BLaER1 treated with 17β-estradiol and CSF1 and Interleukin-3, amounts not matched to agents 10 nM and 100 nM (cell line): ENCODE measurements at regions not wholly inside any gene's neighbourhood (a gene's known extent, or its start where the extent isn't known, plus 50 kb on each side); places are given as distances from the start of the nearest gene placed in this dataset.

ENCODE experiments used
- H3K27ac ChIP-seq, 11 experiments: shearing (Covaris generic); formaldehyde crosslinking; 2 replicates each; pipeline ENCODE4 v1.8.1; 2022
- H3K27me3 ChIP-seq, 11 experiments: shearing (Covaris generic); formaldehyde crosslinking; 2 replicates each; pipeline ENCODE4 v1.8.1; 2022
- H3K36me3 ChIP-seq, 11 experiments: shearing (Covaris generic); formaldehyde crosslinking; 2 replicates each; pipeline ENCODE4 v1.8.1; 2022
- H3K4me1 ChIP-seq, 10 experiments: shearing (Covaris generic); formaldehyde crosslinking; 2 replicates each; pipeline ENCODE4 v1.8.1; 2022
- H3K4me2 ChIP-seq, 11 experiments: shearing (Covaris generic); formaldehyde crosslinking; 2 replicates each; pipeline ENCODE4 v1.8.1; 2022
- H3K4me3 ChIP-seq, 10 experiments: shearing (Covaris generic); formaldehyde crosslinking; 2 replicates each; pipeline ENCODE4 v1.8.1; 2022
- H3K9ac ChIP-seq, 11 experiments: shearing (Covaris generic); formaldehyde crosslinking; 2 replicates each; pipeline ENCODE4 v1.8.1; 2022
- H3K9me3 ChIP-seq, 11 experiments: shearing (Covaris generic); formaldehyde crosslinking; replicated peaks in 1 of 11; 2 replicates each; pipeline ENCODE4 v1.8.1; 2022
- H4K20me1 ChIP-seq, 11 experiments: shearing (Covaris generic); formaldehyde crosslinking; 2 replicates each; pipeline ENCODE4 v1.8.1; 2022
- Cebpa-rat ChIP-seq, 11 experiments: shearing (Covaris generic); IDR thresholded peaks; 2 replicates each; pipeline ENCODE4 v1.8.1; 2022

DNA sequence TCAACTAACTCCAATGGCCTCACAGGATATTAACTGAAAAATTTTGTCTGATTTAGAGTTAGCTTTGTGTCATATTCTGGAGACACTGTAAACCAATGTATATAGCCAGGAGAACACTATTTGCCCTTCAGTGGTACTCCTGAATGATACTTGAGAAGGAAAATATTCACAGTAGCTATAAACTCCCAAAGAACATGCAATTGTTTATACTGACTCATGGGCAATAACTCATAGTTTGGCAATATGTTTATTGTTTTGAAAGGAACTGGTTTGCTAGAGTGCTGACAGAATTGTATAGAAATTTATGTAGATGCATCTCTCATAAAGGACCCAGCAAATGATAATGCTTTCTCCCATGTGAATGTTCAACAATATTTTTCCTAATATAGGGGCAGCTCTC lies 537.6 kb downstream of the PLOD2 start:
- no peaks in the 10 kb centered on the region for H3K9me3 ChIP-seq
- H3K9ac ChIP-seq: no peak overlapping the region
- H3K4me1 ChIP-seq: no peaks in the 10 kb centered on the region
- no peak overlapping the region for H3K27ac ChIP-seq
- TF ChIP-seq Cebpa-rat (IDR thresholded peaks at IDR 0.05): no peak
- H3K27me3 ChIP-seq: no peaks in the 10 kb centered on the region
- H3K4me3 ChIP-seq: no peak overlapping the region
- no peak overlapping the region for H3K4me2 ChIP-seq
- no peaks in the 10 kb centered on the region for H3K36me3 ChIP-seq
- no peaks in the 10 kb centered on the region for H4K20me1 ChIP-seq

DNA sequence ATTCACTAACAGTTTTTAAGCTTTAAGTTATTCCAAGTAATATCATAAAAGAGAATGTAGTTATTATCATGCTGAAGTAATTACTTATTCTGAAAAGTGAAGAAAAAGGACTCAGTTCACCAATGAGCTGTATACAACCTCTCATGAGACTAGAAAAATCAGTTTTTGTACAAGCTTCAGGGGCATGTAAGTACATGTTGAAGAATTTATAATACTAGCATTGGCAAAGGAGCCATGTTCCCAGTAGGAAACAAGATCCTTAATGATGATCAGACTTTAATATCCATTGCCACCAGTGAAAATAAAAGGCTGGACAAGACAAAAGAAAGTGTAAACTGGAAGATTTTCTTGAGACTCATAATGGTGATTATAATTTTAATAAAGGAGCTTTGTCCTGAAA lies 532.8 kb downstream of the PLOD2 start:
- H3K27ac ChIP-seq: no peak overlapping the region

DNA sequence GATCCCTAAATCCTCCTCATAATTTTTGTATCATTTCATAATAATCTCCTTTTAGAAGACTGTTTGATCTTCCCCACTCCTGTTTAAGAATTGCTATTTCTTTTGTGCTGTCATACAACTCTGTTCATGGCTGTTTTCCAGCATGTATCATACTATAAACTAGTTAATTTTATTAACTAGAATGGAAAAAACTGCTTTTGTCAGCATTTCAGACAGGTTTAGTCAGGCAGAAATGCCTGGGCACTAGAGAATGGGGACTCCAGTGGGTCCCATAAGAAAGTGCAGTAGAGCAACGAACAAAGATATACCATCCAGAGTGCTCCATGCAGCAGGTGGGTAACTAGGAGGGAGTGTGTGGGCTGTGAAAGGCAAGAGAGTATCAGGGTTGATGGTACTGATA lies 523.9 kb downstream of the PLOD2 start:
- H4K20me1 ChIP-seq: no peaks in the 10 kb centered on the region
- H3K4me1 ChIP-seq: no peaks in the 10 kb centered on the region
- TF ChIP-seq Cebpa-rat (IDR thresholded peaks at IDR 0.05): no peak
- no peak overlapping the region for H3K27ac ChIP-seq
- H3K4me3 ChIP-seq: no peak overlapping the region
- H3K4me2 ChIP-seq: no peak overlapping the region
- H3K27me3 ChIP-seq: no peaks in the 10 kb centered on the region
- no peaks in the 10 kb centered on the region for H3K36me3 ChIP-seq
- peaks cover 0 to 9% (median 0%) of the 10 kb centered on the region in 11 experiments; a peak in 2 of 22 replicates for H3K9me3 ChIP-seq
- H3K9ac ChIP-seq: no peak overlapping the region

More for the DNA sequence above, 532.8 kb downstream of the PLOD2 start:
- Histone ChIP-seq H3K4me3 (no peak overlapping the region), H3K9ac (no peak overlapping the region), H3K36me3 (no peaks in the 10 kb centered on the region), H3K9me3 (peaks cover 5 to 28% (median 10%) of the 10 kb centered on the region in 11 experiments; a peak in 19 of 22 replicates), H3K4me1 (no peaks in the 10 kb centered on the region), H4K20me1 (no peaks in the 10 kb centered on the region), H3K4me2 (no peak overlapping the region), H3K27me3 (no peaks in the 10 kb centered on the region)
- no peak for TF ChIP-seq Cebpa-rat (IDR thresholded peaks at IDR 0.05)

DNA sequence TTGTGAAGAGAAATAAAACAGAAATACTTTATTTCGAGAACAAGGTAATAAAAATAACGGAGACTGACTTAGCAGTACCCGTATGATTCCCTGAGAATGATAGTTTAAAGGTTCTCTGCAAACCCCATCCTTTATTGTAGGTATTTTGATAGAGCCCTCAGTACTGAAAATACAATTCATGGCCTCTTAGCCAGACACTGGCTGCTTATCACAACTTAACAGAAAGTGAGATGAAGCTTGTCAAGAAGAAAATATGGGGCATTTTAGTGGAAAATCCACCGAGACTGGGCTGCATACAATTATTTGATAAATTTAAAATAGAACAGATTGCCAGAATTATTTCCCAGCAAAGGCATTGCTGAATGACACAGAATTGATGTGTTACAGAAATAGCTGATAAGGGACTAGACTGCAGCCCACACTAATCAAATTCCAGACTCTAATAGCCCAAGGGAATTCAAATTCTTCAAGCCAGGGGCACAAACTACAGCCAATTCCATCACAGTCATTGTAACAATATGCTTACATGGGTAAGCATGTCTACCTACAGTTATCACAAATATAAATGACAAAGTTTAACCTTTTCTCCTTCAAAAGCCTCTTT lies 521.9 kb downstream of the PLOD2 start:
- no peak overlapping the region for H3K9ac ChIP-seq
- H3K4me3 ChIP-seq: no peak overlapping the region
- no peaks in the 10 kb centered on the region for H3K36me3 ChIP-seq
- no peak overlapping the region for H3K27ac ChIP-seq
- no peaks in the 10 kb centered on the region for H4K20me1 ChIP-seq
- H3K9me3 ChIP-seq: no peaks in the 10 kb centered on the region
- no peak for TF ChIP-seq Cebpa-rat (IDR thresholded peaks at IDR 0.05)
- no peak overlapping the region for H3K4me2 ChIP-seq
- H3K4me1 ChIP-seq: no peaks in the 10 kb centered on the region
- H3K27me3 ChIP-seq: no peaks in the 10 kb centered on the region

DNA sequence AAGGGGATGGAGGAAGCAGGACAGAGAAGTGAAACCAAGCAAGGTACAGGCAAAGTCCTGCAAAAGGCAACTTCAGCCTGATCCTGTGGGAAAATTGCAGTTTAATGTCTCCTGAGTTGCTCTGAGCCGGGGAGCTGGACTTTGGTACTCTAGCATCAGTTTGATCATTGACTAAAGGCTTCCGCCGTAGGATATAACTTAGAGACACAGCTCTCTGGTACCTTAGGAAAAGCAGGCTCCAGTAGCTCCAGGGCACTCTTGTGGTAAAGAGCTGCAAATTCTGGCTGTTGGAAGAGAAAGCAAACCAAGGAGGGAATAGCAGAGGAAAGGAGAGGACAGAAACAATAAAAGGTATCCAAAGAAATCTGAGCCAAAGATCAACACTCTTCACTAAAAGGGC lies 521.1 kb downstream of the PLOD2 start:
- Histone ChIP-seq H3K4me3 (no peak overlapping the region), H3K27ac (no peak overlapping the region), H3K27me3 (no peaks in the 10 kb centered on the region), H3K4me2 (no peak overlapping the region), H3K4me1 (no peaks in the 10 kb centered on the region), H4K20me1 (no peaks in the 10 kb centered on the region), H3K9ac (no peak overlapping the region), H3K36me3 (no peaks in the 10 kb centered on the region), H3K9me3 (no peaks in the 10 kb centered on the region)
- no peak for TF ChIP-seq Cebpa-rat (IDR thresholded peaks at IDR 0.05)

DNA sequence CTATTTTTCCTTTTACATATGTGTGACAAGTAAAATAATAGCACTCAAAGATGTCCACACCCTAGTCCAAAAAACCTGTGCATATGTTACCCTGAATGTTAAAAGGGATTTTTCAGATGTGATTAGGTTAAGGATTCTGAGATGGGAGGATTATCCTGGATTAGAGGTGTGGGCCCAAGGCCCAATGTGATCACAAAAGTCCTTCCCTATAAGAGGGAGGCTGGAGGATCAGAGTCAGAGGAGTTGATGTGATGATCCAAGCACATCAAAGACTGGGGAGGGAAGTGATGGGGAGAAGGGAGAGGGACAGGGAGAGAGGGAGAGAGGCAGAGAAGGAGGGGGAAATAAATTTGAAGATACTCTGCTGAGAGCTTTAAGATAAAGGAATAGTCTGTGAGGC lies 512.6 kb downstream of the PLOD2 start:
- H3K27ac ChIP-seq: no peak overlapping the region
- no peak for TF ChIP-seq Cebpa-rat (IDR thresholded peaks at IDR 0.05)
- H3K4me3 ChIP-seq: no peak overlapping the region
- no peaks in the 10 kb centered on the region for H3K36me3 ChIP-seq
- H3K4me2 ChIP-seq: no peak overlapping the region
- H3K9me3 ChIP-seq: no peaks in the 10 kb centered on the region
- no peaks in the 10 kb centered on the region for H3K4me1 ChIP-seq
- H4K20me1 ChIP-seq: no peaks in the 10 kb centered on the region
- no peaks in the 10 kb centered on the region for H3K27me3 ChIP-seq
- no peak overlapping the region for H3K9ac ChIP-seq

DNA sequence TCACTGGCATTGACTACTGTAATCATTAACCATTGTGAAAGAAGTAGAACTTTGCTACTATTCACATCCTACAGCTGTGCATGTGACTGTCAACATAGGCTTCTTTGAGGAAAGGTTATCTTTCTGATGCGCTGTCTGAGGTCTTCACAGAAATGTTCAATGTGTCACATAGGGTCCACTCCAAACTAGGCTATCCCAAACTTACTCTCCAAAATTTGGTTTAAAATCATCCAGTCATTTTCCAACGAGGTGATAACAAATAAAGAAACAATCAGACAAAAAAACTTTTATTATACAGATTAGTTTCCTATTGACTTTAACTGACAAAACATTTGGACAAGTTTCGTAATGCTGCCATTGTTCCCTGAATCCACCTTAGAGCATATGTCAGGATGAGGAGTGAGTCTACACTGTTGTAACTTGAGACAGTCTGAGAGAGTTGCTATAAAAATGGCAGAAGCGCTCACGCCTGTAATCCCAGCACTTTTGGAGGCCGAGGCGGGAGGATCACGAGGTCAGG lies 511.6 kb downstream of the PLOD2 start:
- no peak overlapping the region for H3K4me3 ChIP-seq
- no peak overlapping the region for H3K9ac ChIP-seq
- no peaks in the 10 kb centered on the region for H4K20me1 ChIP-seq
- H3K27ac ChIP-seq: no peak overlapping the region
- no peaks in the 10 kb centered on the region for H3K9me3 ChIP-seq
- H3K4me1 ChIP-seq: no peaks in the 10 kb centered on the region
- H3K36me3 ChIP-seq: no peaks in the 10 kb centered on the region
- no peak overlapping the region for H3K4me2 ChIP-seq
- H3K27me3 ChIP-seq: no peaks in the 10 kb centered on the region
- no peak for TF ChIP-seq Cebpa-rat (IDR thresholded peaks at IDR 0.05)

DNA sequence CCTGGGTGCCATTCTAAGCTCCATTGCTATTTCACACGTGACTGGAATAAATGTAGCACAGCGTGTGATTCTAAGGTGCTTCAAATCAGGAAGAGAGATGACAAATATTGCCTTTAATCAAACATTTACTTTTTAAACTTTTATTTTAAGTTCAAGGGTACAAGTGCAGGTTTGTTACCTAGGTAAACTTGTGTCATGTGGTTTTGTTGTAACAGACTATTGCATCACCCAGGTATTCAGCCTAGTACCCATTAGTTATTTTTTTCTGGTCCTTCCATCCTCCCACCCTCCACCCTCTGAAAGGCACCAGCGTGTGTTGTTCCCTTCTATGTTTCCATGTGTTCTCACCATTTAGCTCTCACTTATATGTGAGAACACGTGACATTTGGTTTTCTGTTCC lies 510.8 kb downstream of the PLOD2 start:
- Histone ChIP-seq H3K4me2 (no peak overlapping the region), H3K9me3 (no peaks in the 10 kb centered on the region), H3K9ac (no peak overlapping the region), H4K20me1 (no peaks in the 10 kb centered on the region), H3K36me3 (no peaks in the 10 kb centered on the region), H3K4me1 (no peaks in the 10 kb centered on the region), H3K27ac (no peak overlapping the region), H3K27me3 (no peaks in the 10 kb centered on the region), H3K4me3 (no peak overlapping the region)
- TF ChIP-seq Cebpa-rat (IDR thresholded peaks at IDR 0.05): no peak

DNA sequence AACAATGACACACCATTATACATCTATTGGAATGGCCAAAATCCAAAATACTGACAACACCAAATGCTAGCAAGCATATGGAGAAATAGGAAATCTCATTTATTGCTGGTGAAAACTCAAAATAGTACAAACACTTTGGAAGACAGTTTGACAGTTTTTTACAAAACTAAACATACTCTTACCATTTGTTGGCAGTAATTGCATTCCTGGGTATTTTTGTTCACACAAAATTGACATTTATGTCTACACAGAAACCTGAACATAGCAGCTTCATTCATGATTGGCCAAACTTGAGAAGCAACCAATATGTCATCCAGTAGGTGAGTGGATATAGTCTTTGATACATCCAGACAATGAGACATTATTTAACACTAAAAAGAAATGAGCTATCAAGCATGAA lies 489.9 kb downstream of the PLOD2 start:
- H3K27me3 ChIP-seq: no peaks in the 10 kb centered on the region
- no peak overlapping the region for H3K27ac ChIP-seq
- no peak overlapping the region for H3K9ac ChIP-seq
- no peak for TF ChIP-seq Cebpa-rat (IDR thresholded peaks at IDR 0.05)
- H4K20me1 ChIP-seq: no peaks in the 10 kb centered on the region
- no peaks in the 10 kb centered on the region for H3K9me3 ChIP-seq
- H3K4me3 ChIP-seq: no peak overlapping the region
- H3K4me2 ChIP-seq: no peak overlapping the region
- H3K36me3 ChIP-seq: no peaks in the 10 kb centered on the region
- H3K4me1 ChIP-seq: no peaks in the 10 kb centered on the region

DNA sequence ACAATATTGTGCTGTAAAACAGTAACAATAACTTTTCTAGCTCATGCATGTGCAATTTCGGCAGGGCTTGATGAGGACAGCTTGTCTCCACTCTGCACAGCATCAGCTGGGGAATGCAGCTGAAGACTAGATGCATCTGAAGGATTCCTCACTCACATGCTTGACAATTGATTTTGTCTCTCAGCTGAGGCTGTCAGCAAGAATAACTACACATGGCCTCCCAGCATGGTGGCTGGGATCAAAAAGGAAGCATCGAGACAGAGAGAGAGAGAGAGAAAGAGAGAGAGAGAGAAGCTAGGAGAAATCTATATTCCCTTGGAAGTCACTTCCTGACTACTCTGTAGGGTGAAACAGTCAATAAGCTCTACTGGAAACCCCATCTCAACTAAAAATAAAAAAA lies 487.1 kb downstream of the PLOD2 start:
- no peak for TF ChIP-seq Cebpa-rat (IDR thresholded peaks at IDR 0.05)
- Histone ChIP-seq H3K27ac (no peak overlapping the region), H3K4me3 (no peak overlapping the region), H3K4me1 (no peaks in the 10 kb centered on the region), H3K4me2 (no peak overlapping the region), H3K9ac (no peak overlapping the region), H3K9me3 (no peaks in the 10 kb centered on the region), H4K20me1 (no peaks in the 10 kb centered on the region), H3K27me3 (no peaks in the 10 kb centered on the region), H3K36me3 (no peaks in the 10 kb centered on the region)
